Body of pancreas (tissue), 4 donors: ENCODE measurements at regions not wholly inside any gene's neighbourhood (a gene's known extent, or its start where the extent isn't known, plus 50 kb on each side); places are given as distances from the start of the nearest gene placed in this dataset.

Experiments
- POLR2A ChIP-seq, 3 donors: fragments of 450-650 bp; IDR thresholded peaks; one replicate each; pipeline ENCODE4 v1.6.1; 2016; ENCODE audit warnings: antibody characterized with exemption in 3 of 3, mild to moderate bottlenecking in 2 of 3
- TF ChIP-seq, protein P1 (sequence below), 7 experiments: fragments of 450-650 bp in 4 of 7; fragments of 200-600 bp in 3 of 7; sonication (generic) in 3 of 7; IDR thresholded peaks; one replicate each; pipeline ENCODE4 v1.5.1; 2016 to 2019; ENCODE audit warnings: antibody characterized with exemption in 7 of 7

DNA sequence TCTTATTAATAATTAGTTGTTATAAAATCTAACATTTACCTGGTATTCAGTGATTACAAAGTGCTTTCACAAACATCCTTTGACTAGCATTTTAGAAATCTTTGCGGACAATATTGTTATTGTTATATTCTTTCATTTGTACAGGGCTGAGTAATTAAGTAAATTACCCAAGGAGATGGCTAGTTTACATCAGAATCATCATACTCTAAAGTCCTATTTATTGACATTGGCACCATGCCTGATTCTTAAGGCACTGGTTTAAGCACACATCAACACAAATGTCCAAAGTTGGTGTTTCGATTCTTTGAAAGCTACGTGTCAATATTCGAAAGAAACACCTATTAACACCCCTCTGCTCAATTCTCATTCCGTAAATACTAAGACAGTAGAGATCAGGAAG lies 424.6 kb upstream of the CHRM3 start:
- TF ChIP-seq, protein P1, sequence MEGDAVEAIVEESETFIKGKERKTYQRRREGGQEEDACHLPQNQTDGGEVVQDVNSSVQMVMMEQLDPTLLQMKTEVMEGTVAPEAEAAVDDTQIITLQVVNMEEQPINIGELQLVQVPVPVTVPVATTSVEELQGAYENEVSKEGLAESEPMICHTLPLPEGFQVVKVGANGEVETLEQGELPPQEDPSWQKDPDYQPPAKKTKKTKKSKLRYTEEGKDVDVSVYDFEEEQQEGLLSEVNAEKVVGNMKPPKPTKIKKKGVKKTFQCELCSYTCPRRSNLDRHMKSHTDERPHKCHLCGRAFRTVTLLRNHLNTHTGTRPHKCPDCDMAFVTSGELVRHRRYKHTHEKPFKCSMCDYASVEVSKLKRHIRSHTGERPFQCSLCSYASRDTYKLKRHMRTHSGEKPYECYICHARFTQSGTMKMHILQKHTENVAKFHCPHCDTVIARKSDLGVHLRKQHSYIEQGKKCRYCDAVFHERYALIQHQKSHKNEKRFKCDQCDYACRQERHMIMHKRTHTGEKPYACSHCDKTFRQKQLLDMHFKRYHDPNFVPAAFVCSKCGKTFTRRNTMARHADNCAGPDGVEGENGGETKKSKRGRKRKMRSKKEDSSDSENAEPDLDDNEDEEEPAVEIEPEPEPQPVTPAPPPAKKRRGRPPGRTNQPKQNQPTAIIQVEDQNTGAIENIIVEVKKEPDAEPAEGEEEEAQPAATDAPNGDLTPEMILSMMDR (IDR thresholded peaks at IDR 0.05), result no peak
- TF ChIP-seq POLR2A (IDR thresholded peaks at IDR 0.05), result no peak
